HFFc6 (cell line): ENCODE measurements at regions not wholly inside any gene's neighbourhood (a gene's known extent, or its start where the extent isn't known, plus 50 kb on each side); places are given as distances from the start of the nearest gene placed in this dataset.
"Not testable (repeated sequence)": the region's sequence is repeated elsewhere in the genome, so short reads cannot be mapped to it uniquely, and the experiment has no call there.

Experiments
- DNase-seq: peaks from one replicate; pipeline ENCODE4 v3.0.0-alpha.2; 2018
- H3K27ac Mint-ChIP-seq: 2 replicates; pipeline ENCODE4 v1.8.0; 2020; ENCODE audit warnings: mild to moderate bottlenecking, mixed read lengths
- H3K27me3 Mint-ChIP-seq: 2 replicates; pipeline ENCODE4 v1.8.0; 2021; ENCODE audit warnings: mild to moderate bottlenecking, moderate library complexity, mixed read lengths; ENCODE audit not compliant: insufficient read depth
- H3K36me3 Mint-ChIP-seq: 2 replicates; pipeline ENCODE4 v1.8.0; 2021; ENCODE audit warnings: low read depth, mixed read lengths
- H3K4me1 Mint-ChIP-seq: 2 replicates; pipeline ENCODE4 v1.8.0; 2020; ENCODE audit warnings: low read depth, mixed read lengths
- H3K4me3 Mint-ChIP-seq: 2 replicates; pipeline ENCODE4 v1.8.0; 2020; ENCODE audit warnings: mild to moderate bottlenecking, moderate library complexity, mixed read lengths
- H3K9me3 Mint-ChIP-seq: 2 replicates; pipeline ENCODE4 v1.8.0; 2020; ENCODE audit warnings: mild to moderate bottlenecking, mixed read lengths
- TF ChIP-seq, protein P1 (sequence below): fragments of 200-600 bp; sonication (generic); IDR thresholded peaks from 2 replicates; pipeline ENCODE4 v1.5.0; 2021; ENCODE audit warnings: antibody characterized with exemption, mild to moderate bottlenecking

DNA sequence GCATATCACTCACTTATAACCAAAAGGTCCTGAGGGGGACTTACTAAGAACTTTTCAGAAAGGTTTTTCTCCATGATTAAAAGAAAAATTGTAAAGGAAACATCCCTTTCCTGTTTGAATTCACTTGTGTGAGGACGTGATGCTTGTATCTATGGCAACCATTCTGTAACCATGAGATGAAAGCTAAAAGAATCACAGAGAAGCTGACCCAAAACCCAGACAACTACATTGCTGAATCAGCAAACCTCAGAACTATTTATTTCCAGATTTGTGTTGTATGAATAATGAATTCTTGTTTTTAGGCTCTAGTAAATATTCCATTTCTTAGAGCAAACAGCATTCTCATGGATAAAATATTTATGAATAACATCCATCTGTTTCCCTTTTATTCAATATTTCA, 91.2 kb downstream of the RCHY1 start:
- DNase-seq, result no peak
- Mint-ChIP-seq H3K4me1 (no peaks in the 10 kb centered on the region), H3K27me3 (peaks cover 2% of the 10 kb centered on the region)

DNA sequence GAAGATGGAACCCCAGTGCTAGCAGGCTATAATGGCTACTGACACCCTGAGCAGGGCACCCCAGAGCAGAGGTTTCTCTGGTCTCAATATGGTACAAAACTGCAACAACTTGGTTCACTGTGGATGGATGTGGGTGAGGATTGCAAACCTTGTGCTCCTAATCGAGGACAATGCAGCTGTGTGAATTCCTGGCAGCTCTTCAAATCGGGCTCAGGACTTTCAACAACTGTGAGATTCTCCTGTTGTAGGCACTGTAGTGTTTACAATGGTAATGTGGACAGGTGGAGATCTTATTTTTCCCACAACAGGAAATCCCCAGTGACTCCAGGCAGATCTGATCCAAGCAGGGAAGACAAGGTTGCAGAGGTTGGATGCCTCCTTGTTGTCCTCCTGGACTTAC, 101.5 kb downstream of the RCHY1 start:
- H3K9me3 Mint-ChIP-seq, result no peaks in the 10 kb centered on the region
- DNase-seq, result no peak
- no peaks in the 10 kb centered on the region for H3K36me3 Mint-ChIP-seq
- TF ChIP-seq, protein P1, sequence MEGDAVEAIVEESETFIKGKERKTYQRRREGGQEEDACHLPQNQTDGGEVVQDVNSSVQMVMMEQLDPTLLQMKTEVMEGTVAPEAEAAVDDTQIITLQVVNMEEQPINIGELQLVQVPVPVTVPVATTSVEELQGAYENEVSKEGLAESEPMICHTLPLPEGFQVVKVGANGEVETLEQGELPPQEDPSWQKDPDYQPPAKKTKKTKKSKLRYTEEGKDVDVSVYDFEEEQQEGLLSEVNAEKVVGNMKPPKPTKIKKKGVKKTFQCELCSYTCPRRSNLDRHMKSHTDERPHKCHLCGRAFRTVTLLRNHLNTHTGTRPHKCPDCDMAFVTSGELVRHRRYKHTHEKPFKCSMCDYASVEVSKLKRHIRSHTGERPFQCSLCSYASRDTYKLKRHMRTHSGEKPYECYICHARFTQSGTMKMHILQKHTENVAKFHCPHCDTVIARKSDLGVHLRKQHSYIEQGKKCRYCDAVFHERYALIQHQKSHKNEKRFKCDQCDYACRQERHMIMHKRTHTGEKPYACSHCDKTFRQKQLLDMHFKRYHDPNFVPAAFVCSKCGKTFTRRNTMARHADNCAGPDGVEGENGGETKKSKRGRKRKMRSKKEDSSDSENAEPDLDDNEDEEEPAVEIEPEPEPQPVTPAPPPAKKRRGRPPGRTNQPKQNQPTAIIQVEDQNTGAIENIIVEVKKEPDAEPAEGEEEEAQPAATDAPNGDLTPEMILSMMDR, result no peak
- H3K4me3 Mint-ChIP-seq, result no peak overlapping the region
- H3K27me3 Mint-ChIP-seq, result no peaks in the 10 kb centered on the region; the same call in 1 of the 2 replicates
- no peak overlapping the region for H3K27ac Mint-ChIP-seq
- H3K4me1 Mint-ChIP-seq, result no peaks in the 10 kb centered on the region

More for the DNA sequence above, 91.2 kb downstream of the RCHY1 start:
- Mint-ChIP-seq H3K4me3 (no peak overlapping the region), H3K9me3 (no peaks in the 10 kb centered on the region), H3K36me3 (no peaks in the 10 kb centered on the region), H3K27ac (no peak overlapping the region)
- TF ChIP-seq, protein P1, result no peak

DNA sequence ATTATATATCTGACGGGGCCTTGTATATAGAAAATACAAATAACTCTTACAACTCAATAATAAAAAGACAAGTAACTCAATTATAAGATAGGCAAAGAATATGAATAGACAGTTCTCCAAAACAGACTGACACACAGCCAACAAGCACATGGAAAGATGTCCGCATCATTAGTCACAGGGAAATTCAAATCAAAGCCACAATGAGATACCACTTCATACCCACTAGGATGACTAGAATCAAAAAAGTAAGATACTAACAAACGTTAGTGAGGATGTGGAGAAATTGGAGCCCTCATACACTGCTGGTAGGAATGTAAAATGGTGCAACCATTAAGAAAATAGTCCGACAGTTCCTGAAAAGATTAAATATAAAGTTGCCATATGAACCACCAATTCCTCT, 115.7 kb downstream of the RCHY1 start:
- H3K4me3 Mint-ChIP-seq, result no peak overlapping the region
- H3K4me1 Mint-ChIP-seq, result no peaks in the 10 kb centered on the region
- no peak for DNase-seq
- no peak overlapping the region for H3K27ac Mint-ChIP-seq
- H3K36me3 Mint-ChIP-seq, result no peaks in the 10 kb centered on the region
- peaks cover 2% of the 10 kb centered on the region for H3K27me3 Mint-ChIP-seq
- TF ChIP-seq, protein P1, result no peak
- peaks cover 18% of the 10 kb centered on the region for H3K9me3 Mint-ChIP-seq

DNA sequence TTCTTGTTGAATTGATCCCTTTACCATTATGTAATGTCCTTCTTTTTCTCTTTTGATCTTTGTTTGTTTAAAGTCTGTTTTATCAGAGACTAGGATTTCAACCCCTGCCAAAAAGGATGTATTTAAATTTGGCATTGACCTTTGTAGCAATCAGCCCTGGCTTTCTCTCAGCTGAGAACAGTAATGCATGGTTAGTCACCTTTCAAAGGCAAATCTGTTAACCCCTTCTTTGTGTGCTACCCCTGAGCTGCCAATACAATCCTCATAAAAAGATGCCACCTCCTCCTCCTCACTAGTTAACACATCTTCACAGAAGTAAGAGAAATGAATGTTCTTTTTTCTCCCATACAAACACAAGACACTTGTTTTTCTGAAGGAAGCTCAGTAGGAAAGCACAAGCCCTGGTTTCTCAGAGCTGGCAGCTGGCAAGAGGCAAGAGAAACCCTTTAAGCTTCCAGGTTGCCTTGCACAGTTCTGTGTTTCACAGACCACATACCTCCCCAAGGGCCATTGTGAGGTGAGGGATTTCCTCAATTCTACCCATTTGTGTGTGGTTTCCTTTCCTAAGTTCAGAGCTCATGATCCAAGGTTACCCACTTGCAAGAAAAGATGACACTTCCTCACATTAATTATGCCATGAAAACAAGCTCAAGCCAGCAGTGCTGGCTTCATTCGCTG, 122.6 kb downstream of the RCHY1 start:
- Mint-ChIP-seq H3K9me3 (peaks cover 24% of the 10 kb centered on the region), H3K27me3 (no peaks in the 10 kb centered on the region; the same call in 1 of the 2 replicates), H3K36me3 (no peaks in the 10 kb centered on the region), H3K27ac (no peak overlapping the region), H3K4me3 (no peak overlapping the region), H3K4me1 (no peaks in the 10 kb centered on the region)
- no peak for DNase-seq
- TF ChIP-seq, protein P1, result no peak

DNA sequence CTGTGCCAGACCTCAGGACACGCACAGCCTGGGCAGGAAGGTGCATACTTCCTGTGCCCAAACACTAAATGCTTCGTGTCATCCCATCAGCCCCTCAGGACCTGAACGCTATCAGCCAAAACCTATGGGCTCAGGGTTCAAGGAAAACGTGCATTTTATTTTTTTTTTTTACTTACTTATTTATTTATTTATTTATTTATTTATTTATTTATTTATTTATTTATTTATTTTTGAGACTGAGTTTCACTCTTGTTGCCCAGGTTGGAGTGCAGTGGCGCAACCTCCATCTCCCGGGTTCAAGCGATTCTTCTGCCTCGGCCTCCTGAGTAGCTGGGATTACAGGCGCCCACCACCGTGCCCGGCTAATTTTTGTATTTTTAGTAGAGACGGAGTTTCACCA, 127.8 kb downstream of the RCHY1 start:
- DNase-seq, H3K27ac Mint-ChIP-seq, H3K36me3 Mint-ChIP-seq, H3K4me1 Mint-ChIP-seq, H3K27me3 Mint-ChIP-seq, H3K4me3 Mint-ChIP-seq: not testable (repeated sequence)
- H3K9me3 Mint-ChIP-seq, result peaks cover 14% of the 10 kb centered on the region

DNA sequence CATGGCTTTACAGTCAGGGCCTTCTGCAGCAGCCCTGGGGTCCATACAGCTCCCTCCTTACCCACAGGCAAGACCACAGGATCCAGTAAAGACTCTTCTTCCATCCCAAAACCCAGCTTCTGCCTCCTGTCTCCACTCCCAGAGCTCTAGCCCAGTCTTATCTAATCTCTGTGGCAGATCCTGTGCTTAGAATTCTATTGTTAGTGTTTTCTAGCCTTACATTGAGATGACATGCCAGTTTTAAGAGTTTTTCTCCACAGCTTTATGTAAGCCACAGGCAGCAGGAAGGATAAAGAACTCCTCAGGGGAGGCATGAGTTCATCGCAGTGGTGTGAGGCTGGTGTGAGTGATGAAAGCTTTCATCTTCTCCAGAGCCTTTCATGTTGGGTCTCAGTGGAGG, 129.1 kb downstream of the RCHY1 start:
- no peaks in the 10 kb centered on the region for H3K4me1 Mint-ChIP-seq
- peaks cover 21% of the 10 kb centered on the region for H3K9me3 Mint-ChIP-seq
- TF ChIP-seq, protein P1, result no peak
- no peaks in the 10 kb centered on the region for H3K36me3 Mint-ChIP-seq
- no peak overlapping the region for H3K4me3 Mint-ChIP-seq
- DNase-seq, result no peak
- H3K27ac Mint-ChIP-seq, result no peak overlapping the region
- H3K27me3 Mint-ChIP-seq, result no peaks in the 10 kb centered on the region
